NCI-H2029 treated with DMSO at 0.1 percent for 48 hours (cell line): ENCODE measurements at regions not wholly inside any gene's neighbourhood (a gene's known extent, or its start where the extent isn't known, plus 50 kb on each side); places are given as distances from the start of the nearest gene placed in this dataset.
"Not testable (repeated sequence)": the region's sequence is repeated elsewhere in the genome, so short reads cannot be mapped to it uniquely, and the experiment has no call there.

Source experiments
- DNase-seq: peaks from one replicate; lab custom pipeline; 2025; lab: John Stamatoyannopoulos, UW

- DNase-seq = no peak
These were observed 606.0 kb downstream of the TMEM182 start for GRCh38 chr2:103367877-103368276.

GRCh38 chr2:103383541-103383940 lies 621.7 kb downstream of the TMEM182 start:
- no peak for DNase-seq

GRCh38 chr2:103386872-103387271 lies 625.0 kb downstream of the TMEM182 start:
- DNase-seq = no peak

GRCh38 chr2:103387888-103388287 lies 626.1 kb downstream of the TMEM182 start:
- no peak for DNase-seq

- DNase-seq = no peak
These were observed 634.3 kb downstream of the TMEM182 start for GRCh38 chr2:103396152-103396551.

GRCh38 chr2:103401621-103402020 lies 639.8 kb downstream of the TMEM182 start:
- no peak for DNase-seq

GRCh38 chr2:103402336-103402735 lies 640.5 kb downstream of the TMEM182 start:
- DNase-seq = no peak

GRCh38 chr2:103402944-103403343 lies 641.1 kb downstream of the TMEM182 start:
- no peak for DNase-seq

- DNase-seq = not testable (repeated sequence)
These were observed 641.6 kb downstream of the TMEM182 start for GRCh38 chr2:103403388-103403787.

GRCh38 chr2:103410221-103410620 lies 648.4 kb downstream of the TMEM182 start:
- no peak for DNase-seq

- DNase-seq = no peak
These were observed 657.7 kb downstream of the TMEM182 start for GRCh38 chr2:103419506-103419905.

- no peak for DNase-seq
These were observed 661.3 kb downstream of the TMEM182 start for GRCh38 chr2:103423100-103423499.

GRCh38 chr2:103427567-103427966 lies 665.7 kb downstream of the TMEM182 start:
- DNase-seq = no peak

- DNase-seq = no peak
These were observed 668.4 kb downstream of the TMEM182 start for GRCh38 chr2:103430191-103430590.

GRCh38 chr2:103435010-103435409 lies 673.2 kb downstream of the TMEM182 start:
- no peak for DNase-seq

- no peak for DNase-seq
These were observed 675.3 kb downstream of the TMEM182 start for GRCh38 chr2:103437161-103437560.

GRCh38 chr2:103445347-103445746 lies 683.5 kb downstream of the TMEM182 start:
- DNase-seq = no peak

GRCh38 chr2:103448495-103448894 lies 686.7 kb downstream of the TMEM182 start:
- DNase-seq = no peak

- DNase-seq = no peak
These were observed 689.5 kb downstream of the TMEM182 start for GRCh38 chr2:103451283-103451682.

- DNase-seq = no peak
These were observed 697.5 kb downstream of the TMEM182 start for GRCh38 chr2:103459283-103459682.

GRCh38 chr2:103462101-103462500 lies 700.3 kb downstream of the TMEM182 start:
- DNase-seq = no peak

- no peak for DNase-seq
These were observed 700.9 kb downstream of the TMEM182 start for GRCh38 chr2:103462712-103463111.

- DNase-seq = no peak
These were observed 703.0 kb downstream of the TMEM182 start for GRCh38 chr2:103464831-103465230.

GRCh38 chr2:103469800-103470199 lies 708.0 kb downstream of the TMEM182 start:
- DNase-seq = no peak

- no peak for DNase-seq
These were observed 723.1 kb downstream of the TMEM182 start for GRCh38 chr2:103484906-103485305.
